Posterior vena cava (tissue), 2 donors: ENCODE measurements at regions not wholly inside any gene's neighbourhood (a gene's known extent, or its start where the extent isn't known, plus 50 kb on each side); places are given as distances from the start of the nearest gene placed in this dataset.

Experiments used
- DNase-seq: peaks from one replicate; pipeline ENCODE4 v3.0.0-alpha.2; 2020; ENCODE audit warnings: low spot score
- intact Hi-C, 2 donors: fragments of 100-400 bp; cut with DNase I; formaldehyde crosslinking; loops; one replicate each; pipeline versions ENCODE4 v1.14.1 to v1.14.2; 2022 to 2023
- donor health status: DM: yes; HTN: yes; CAD: no.
- donor health status: DM: yes; HTN: yes; CAD: no.

DNA sequence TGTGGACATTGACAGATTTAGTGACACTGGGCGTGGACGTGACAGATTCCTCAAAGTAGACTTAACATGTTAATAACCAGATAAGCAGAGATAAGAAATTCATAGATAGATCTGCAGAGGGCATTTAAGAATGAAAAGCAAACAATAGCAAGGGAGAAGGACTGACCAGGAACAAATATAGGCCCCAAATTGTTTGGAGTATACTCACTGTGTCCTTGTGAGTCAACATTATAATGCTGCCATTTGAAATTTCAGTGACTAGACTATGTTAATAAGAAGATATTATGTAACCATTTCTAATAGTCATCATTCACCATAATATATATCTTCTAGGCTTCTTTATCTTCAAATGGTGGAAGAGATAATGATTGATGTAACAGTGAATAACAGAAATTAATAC, 78.1 kb upstream of the SLC38A11 start:
- intact Hi-C loops: no loop called here
- DNase-seq: no peak

DNA sequence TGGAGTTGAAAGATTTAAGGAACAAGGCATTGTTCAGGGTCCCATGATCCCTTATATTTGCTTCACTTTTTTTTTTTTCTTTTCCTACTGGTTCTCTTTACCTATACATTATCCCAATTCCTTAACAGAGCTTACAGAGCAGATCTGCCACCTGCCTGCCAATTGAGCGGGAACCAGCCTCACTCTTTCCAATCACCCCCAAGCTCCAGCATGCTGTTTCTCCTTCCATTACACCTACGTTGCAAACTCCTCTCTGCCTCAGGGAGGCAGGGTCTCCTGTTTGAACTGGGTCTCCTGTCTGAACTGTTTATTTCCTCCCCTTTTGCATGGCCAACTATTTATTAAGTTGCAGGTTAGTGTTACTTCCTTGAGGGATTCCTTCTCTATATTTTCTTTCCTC, 77.2 kb upstream of the SLC38A11 start:
- intact Hi-C loops: no loop called here
- no peak for DNase-seq

DNA sequence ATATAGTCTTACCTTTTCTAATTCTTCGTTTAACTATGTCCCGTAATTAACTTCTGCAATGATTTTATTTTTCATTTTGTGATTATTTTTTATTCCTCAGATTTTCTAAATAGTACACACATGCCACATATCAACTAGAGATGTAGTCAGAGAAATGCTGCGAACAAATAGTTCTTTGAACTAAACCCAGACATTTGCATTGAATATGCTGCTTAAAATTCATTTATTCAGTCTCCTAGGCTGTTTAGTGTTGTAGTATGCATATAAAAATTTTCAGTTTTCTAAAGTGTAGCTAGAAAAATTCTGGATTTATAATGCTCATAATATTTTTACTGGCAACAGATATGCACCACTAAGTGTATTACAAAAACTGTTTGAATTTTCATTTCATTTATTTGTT, 68.9 kb upstream of the SLC38A11 start:
- DNase-seq: no peak
- intact Hi-C loops: loop anchor here in 1 of 2 donors (10.0 kb wide), 1 partner anchor 181 kb away; the partner anchor contains the start of gene SCN3A

DNA sequence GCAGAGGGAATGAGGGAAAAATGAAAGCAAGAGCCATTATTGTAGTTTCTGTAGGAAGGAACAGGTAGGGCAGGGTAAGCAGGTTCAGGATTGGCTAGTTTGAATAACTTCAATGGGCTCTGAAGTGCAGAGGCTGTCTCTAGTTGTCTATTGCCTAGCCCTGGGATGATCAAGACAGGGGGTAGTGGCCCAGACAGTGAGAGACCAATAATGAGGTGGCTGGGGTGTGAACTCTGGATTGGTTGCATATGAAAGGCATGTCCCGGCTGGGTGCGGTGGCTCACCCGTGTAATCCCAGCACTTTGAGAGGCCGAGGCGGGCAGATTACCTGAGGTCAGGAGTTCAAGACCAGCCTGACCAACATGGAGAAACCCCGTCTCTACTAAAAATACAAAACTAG, 67.5 kb upstream of the SLC38A11 start:
- intact Hi-C loops: loop anchor here in 1 of 2 donors (10.0 kb wide), 1 partner anchor 182 kb away; the partner anchor contains the start of gene SCN3A
- no peak for DNase-seq

DNA sequence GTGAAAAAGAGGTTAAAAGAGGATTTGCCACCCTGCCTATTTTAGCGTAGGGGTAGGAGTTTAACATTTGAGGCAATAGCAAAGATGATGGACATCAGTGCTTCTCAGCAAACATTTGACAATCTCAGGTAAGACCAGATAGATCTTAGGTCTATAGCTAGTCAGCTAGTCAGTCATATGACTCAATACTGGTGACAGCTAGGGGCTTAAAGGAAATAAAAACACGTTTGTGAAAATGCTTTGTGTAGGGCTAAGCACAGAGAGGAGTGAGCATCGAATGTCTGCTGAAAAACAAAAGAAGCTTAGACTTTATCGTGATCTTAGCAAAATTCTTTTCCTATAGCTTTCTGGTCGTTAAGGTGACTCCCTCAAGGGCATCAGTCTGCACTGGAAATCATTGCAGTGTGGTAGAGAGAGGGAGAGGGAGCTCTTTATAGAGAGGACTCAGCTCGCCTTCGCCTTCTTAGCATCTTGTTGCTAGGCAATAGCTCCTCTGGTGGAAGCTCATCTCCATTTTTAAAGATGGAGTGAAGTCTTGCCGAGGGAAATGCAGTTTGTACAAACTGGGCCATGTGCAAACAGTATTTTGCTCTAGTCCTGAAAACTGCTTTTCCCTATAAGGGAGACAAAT, 62.8 kb upstream of the SLC38A11 start:
- intact Hi-C loops: loop anchor here (5.0 to 10.0 kb wide), 3 partner anchors 184 to 677 kb away; partner anchors contain the start of gene SCN3A (in 1 of the 2)
- DNase-seq: no peak

- intact Hi-C loops: loop anchor here (5.0 to 10.0 kb wide), 3 partner anchors 185 to 678 kb away; partner anchors contain the start of gene SCN3A (in 1 of the 2)
- DNase-seq: no peak
These were observed 61.6 kb upstream of the SLC38A11 start for GRCh38 chr2:165016772-165017411.

DNA sequence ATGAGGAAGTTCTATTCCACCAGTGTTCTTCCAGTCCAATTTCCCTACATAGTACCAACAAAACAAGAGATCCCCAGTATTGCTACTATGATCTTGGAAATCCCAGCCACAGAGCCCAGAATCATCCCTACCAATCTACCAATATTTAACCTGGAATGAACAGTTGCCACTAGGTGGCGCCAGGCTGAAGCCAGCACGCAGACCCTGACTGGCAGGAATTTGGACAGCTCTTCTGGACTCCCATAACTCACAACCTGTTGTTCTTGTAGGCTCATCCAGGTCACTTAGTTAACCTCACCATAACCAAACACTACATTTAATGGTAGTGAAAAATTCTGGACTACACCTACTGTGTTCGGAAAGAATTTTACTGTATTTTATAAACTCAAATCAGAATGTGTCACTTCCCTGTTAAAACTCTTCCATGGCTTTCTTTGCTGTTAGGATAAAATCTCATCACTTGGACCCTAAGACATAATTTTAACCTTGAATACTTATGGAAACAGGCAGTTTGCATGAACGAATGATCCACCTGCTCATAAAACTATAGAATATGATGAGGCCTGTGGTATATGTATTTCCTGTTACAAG, 59.8 kb upstream of the SLC38A11 start:
- intact Hi-C loops: loop anchor here (5.0 to 10.0 kb wide), 3 partner anchors 187 to 680 kb away; partner anchors contain the start of gene SCN3A (in 1 of the 2)
- peak; percentile 80 for DNase-seq

GRCh38 chr2:165013944-165014619, 58.8 kb upstream of the SLC38A11 start:
- intact Hi-C loops: loop anchor here in 1 of 2 donors (10.0 kb wide), 2 partner anchors 271 to 681 kb away; no protein-coding TSS in a partner anchor
- no peak for DNase-seq

- DNase-seq: no peak
- intact Hi-C loops: loop anchor here in 1 of 2 donors (10.0 kb wide), 2 partner anchors 274 to 684 kb away; no protein-coding TSS in a partner anchor
These were observed 55.9 kb upstream of the SLC38A11 start for GRCh38 chr2:165011199-165011598.

DNA sequence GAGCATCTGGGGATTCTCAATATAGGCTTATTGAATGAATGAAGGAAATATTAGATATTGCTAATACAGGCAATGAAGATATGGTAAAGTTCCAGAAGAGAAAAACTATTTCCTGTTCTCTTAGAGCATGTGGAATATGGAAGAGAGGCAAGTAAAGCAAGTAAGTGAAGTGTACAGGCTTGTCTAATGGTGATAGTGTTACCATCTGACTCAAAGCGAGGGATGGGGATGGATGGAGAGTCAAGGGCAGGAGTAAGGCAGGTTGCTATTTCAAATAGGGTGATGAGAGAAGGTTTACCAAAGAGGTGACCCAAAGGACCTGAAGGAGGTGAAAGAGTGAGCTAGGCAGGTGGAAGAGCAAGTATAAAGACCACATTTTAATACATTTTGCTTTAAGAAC, 55.2 kb upstream of the SLC38A11 start:
- intact Hi-C loops: loop anchor here in 1 of 2 donors (10.0 kb wide), 2 partner anchors 274 to 684 kb away; no protein-coding TSS in a partner anchor
- no peak for DNase-seq

- no peak for DNase-seq
- intact Hi-C loops: no loop called here
These were observed 54.1 kb upstream of the SLC38A11 start for GRCh38 chr2:165009466-165009865.

DNA sequence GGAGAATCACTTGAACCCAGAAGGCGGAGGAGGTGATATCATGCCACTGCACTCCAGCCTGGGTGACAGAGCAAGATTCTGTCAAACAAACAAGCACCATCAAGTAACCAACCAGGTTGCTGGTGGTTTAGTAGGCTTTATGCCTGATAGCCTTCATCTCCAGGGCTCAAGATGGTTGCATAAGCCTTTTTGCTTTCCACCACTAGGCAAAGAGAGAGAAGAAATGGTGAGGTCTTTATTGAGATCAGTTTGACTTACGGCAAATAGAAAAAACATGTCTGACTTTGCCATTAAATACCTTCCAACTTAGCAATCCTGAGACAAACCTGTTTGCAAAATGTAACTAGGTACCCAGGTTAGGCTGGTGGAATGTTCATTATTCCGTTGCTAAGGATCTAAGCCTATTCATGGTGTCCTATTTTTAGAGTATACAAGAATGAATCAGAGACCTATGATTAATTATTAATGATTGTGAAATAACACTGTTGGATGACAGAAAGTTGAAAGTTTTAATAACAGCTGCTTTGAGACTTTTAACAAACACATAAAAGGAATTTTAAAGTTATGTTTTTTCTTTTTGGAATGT, 53.5 kb upstream of the SLC38A11 start:
- intact Hi-C loops: no loop called here

DNA sequence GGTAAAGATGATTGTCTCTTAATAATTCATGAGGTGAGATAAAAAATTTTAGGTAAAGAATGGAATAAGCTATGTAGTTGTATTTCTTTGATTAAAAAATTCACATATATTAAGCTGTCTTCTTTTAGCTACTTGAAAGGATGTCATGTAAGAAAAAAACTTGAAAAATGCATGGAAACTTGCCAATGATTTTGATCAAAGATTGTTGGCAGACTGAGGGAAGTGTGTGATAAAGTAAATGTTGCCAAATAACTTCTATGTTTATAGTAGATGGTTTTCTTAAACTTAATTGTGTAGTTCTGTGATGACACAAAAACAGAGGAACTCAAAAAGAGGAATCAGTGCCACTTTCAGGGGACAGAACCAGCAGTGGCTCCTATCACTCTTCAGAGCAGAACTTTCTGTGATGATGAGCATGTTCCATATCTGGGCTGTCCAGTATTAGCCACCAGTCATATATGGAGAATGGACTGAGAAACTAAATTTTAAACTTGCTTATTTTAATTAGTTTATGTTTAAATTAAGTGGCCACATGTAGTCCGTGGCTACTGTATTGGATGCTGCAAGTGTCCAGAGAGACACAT, 51.9 kb upstream of the SLC38A11 start:
- intact Hi-C loops: no loop called here
- no peak for DNase-seq

More for the DNA sequence above, 53.5 kb upstream of the SLC38A11 start:
- DNase-seq: no peak
